GM18868 (cell line): ENCODE measurements at regions not wholly inside any gene's neighbourhood (a gene's known extent, or its start where the extent isn't known, plus 50 kb on each side); places are given as distances from the start of the nearest gene placed in this dataset.
"Not testable (repeated sequence)": the region's sequence is repeated elsewhere in the genome, so short reads cannot be mapped to it uniquely, and the experiment has no call there.

ENCODE experiments used
- ATAC-seq: cut with Tn5 transposase; IDR thresholded peaks from one replicate; pipeline ENCODE4 v1.9.1; 2021; ENCODE audit warnings: mild to moderate bottlenecking, moderate library complexity; ENCODE audit not compliant: unreplicated experiment

GRCh38 chr6:150681578-150682395 lies 82.1 kb downstream of the PLEKHG1 start:
- no peak for ATAC-seq

GRCh38 chr6:150683320-150683719 lies 83.6 kb downstream of the PLEKHG1 start:
- ATAC-seq = no peak

- ATAC-seq = no peak
Measured at GRCh38 chr6:150684161-150684560, 84.5 kb downstream of the PLEKHG1 start.

- ATAC-seq = no peak
Measured at GRCh38 chr6:150684714-150685459, 85.2 kb downstream of the PLEKHG1 start.

- peak; percentile 45 for ATAC-seq
Measured at GRCh38 chr6:150685860-150686259, 86.2 kb downstream of the PLEKHG1 start.

- ATAC-seq = no peak
Measured at GRCh38 chr6:150686566-150686965, 86.9 kb downstream of the PLEKHG1 start.

- no peak for ATAC-seq
Measured at GRCh38 chr6:150687508-150687907, 87.8 kb downstream of the PLEKHG1 start.

GRCh38 chr6:150689900-150690590 lies 90.4 kb downstream of the PLEKHG1 start:
- ATAC-seq = peak; percentile 67

GRCh38 chr6:150690681-150691080 lies 91.0 kb downstream of the PLEKHG1 start:
- ATAC-seq = no peak

- no peak for ATAC-seq
Measured at GRCh38 chr6:150691463-150691862, 91.8 kb downstream of the PLEKHG1 start.

- ATAC-seq = peak; percentile 51
Measured at GRCh38 chr6:150692604-150693003, 92.9 kb downstream of the PLEKHG1 start.

- no peak for ATAC-seq
Measured at GRCh38 chr6:150694889-150695288, 95.2 kb downstream of the PLEKHG1 start.

- ATAC-seq = no peak
Measured at GRCh38 chr6:150695652-150696051, 96.0 kb downstream of the PLEKHG1 start.

GRCh38 chr6:150696190-150696589 lies 96.5 kb downstream of the PLEKHG1 start:
- ATAC-seq = no peak

GRCh38 chr6:150696918-150697317 lies 97.2 kb downstream of the PLEKHG1 start:
- not testable (repeated sequence) for ATAC-seq

GRCh38 chr6:150697515-150697914 lies 97.8 kb downstream of the PLEKHG1 start:
- no peak for ATAC-seq

GRCh38 chr6:150698391-150698790 lies 98.7 kb downstream of the PLEKHG1 start:
- ATAC-seq = peak; percentile 72

- ATAC-seq = peak; percentile 53
Measured at GRCh38 chr6:150702675-150703074, 103.0 kb downstream of the PLEKHG1 start.

- no peak for ATAC-seq
Measured at GRCh38 chr6:150704447-150705192, 104.9 kb downstream of the PLEKHG1 start.

- ATAC-seq = no peak
Measured at GRCh38 chr6:150705392-150705791, 105.7 kb downstream of the PLEKHG1 start.

- no peak for ATAC-seq
Measured at GRCh38 chr6:150710236-150710635, 110.6 kb downstream of the PLEKHG1 start.
